HepG2 (cell line): ENCODE measurements at regions not wholly inside any gene's neighbourhood (a gene's known extent, or its start where the extent isn't known, plus 50 kb on each side); places are given as distances from the start of the nearest gene placed in this dataset.

ENCODE experiments used
- ATAC-seq: fragments of 200-7000 bp; cut with Tn5 transposase; 3 replicates; pipeline ENCODE4 v1.9.1; 2020; ENCODE audit warnings: mild to moderate bottlenecking, moderate library complexity
- BruUV-seq: library from RNA; stranded (reverse); fragments of 400-500 nt; replicated peaks from 2 replicates; lab custom pipeline; 2021; lab: Mats Ljungman, UMichigan
- CTCF ChIA-PET: fragments of 300-600 bp; formaldehyde crosslinking; extraction: SDS; loops from one replicate; lab custom pipeline; 2021; ENCODE audit warnings: low total read pairs, inconsistent platforms, low intra/inter-chr PET ratio; lab: Yijun Ruan, JAX
- POLR2A ChIA-PET: fragments of 350-600 bp; sonication (Branson Sonifier 250); formaldehyde crosslinking; loops from one replicate; lab custom pipeline; 2020; ENCODE audit warnings: antibody characterized with exemption, inconsistent platforms; lab: Yijun Ruan, JAX
- DNase-seq: peaks from one replicate; pipeline ENCODE4 v3.0.0-alpha.2; 2015; ENCODE audit warnings: low spot score
- FAIRE-seq: peaks from 3 replicates; lab custom pipeline; 2011; peaks lifted over from hg19 to GRCh38; lab: Jason Lieb, UNC
- H2AFZ ChIP-seq: one replicate; pipeline ENCODE4 v1.6.1; 2011; ENCODE audit warnings: low read length, inconsistent platforms
- H3K27ac ChIP-seq: fragments of 300-600 bp; 3 replicates; pipeline ENCODE4 v1.8.0; 2011; ENCODE audit warnings: mixed run types, mild to moderate bottlenecking, mixed read lengths, low read length, inconsistent platforms; ENCODE audit not compliant: insufficient read depth; ENCODE audit errors: extremely low read length
- H3K27me3 ChIP-seq, 2 experiments: fragments of 200-600 bp in 1 of 2; 2 replicates in 1 of 2; 3 replicates in 1 of 2; pipeline versions ENCODE4 v1.6.0 to v1.8.0; 2011; ENCODE audit warnings: low read length in 2 of 2, mild to moderate bottlenecking in 2 of 2, moderate library complexity in 2 of 2, inconsistent platforms in 1 of 2; ENCODE audit not compliant: insufficient read depth in 2 of 2, control insufficient read depth in 1 of 2
- H3K36me3 ChIP-seq, 2 experiments: fragments of 200-600 bp in 1 of 2; replicated peaks in 1 of 2; 2 replicates in 1 of 2; 3 replicates in 1 of 2; pipeline versions ENCODE4 v1.5.1 to v1.8.0; 2011; ENCODE audit warnings: low read length in 2 of 2, inconsistent platforms in 1 of 2; ENCODE audit not compliant: insufficient read depth in 2 of 2, control insufficient read depth in 1 of 2
- H3K4me1 ChIP-seq: 2 replicates; pipeline ENCODE4 v1.5.1; 2012; ENCODE audit warnings: low read length, inconsistent platforms; ENCODE audit not compliant: insufficient read depth
- H3K4me2 ChIP-seq: 2 replicates; pipeline ENCODE4 v1.6.0; 2011; ENCODE audit warnings: low read depth, low read length, inconsistent platforms
- H3K4me3 ChIP-seq, 3 experiments: fragments of 200-600 bp in 1 of 3; sonication (generic), shearing (Covaris generic) in 1 of 3; replicated peaks in 1 of 3; 2 replicates each; pipeline ENCODE4 v1.5.1; 2011 to 2016; ENCODE audit warnings: low read length in 3 of 3, inconsistent platforms in 2 of 3, low read depth in 2 of 3, mild to moderate bottlenecking in 2 of 3, control low read depth in 1 of 3, mixed read lengths in 1 of 3; ENCODE audit not compliant: insufficient read depth in 1 of 3
- H3K79me2 ChIP-seq: one replicate; pipeline ENCODE4 v1.6.1; 2011; ENCODE audit warnings: low read length, inconsistent platforms; ENCODE audit not compliant: insufficient read depth
- H3K9ac ChIP-seq: 2 replicates; pipeline ENCODE4 v1.6.0; 2011; ENCODE audit warnings: mild to moderate bottlenecking, low read depth, low read length, inconsistent platforms; ENCODE audit not compliant: insufficient read depth
- H3K9me3 ChIP-seq: 2 replicates; pipeline ENCODE4 v1.5.1; 2012; ENCODE audit warnings: mild to moderate bottlenecking, low read length
- H4K20me1 ChIP-seq: 2 replicates; pipeline ENCODE4 v1.6.0; 2011; ENCODE audit warnings: inconsistent platforms, mild to moderate bottlenecking, low read length, moderate library complexity; ENCODE audit not compliant: insufficient read depth
- ARID2 ChIP-seq: sonication (generic); formaldehyde crosslinking; IDR thresholded peaks from 2 replicates; pipeline ENCODE4 v1.8.1; 2022; ENCODE audit warnings: mild to moderate bottlenecking, missing genetic modification reagents, borderline replicate concordance
- FOXA1 ChIP-seq, 2 experiments: fragments of 450-650 bp in 1 of 2; sonication (generic) in 1 of 2; formaldehyde crosslinking in 1 of 2; IDR thresholded peaks; 2 replicates each; pipeline versions ENCODE4 v1.4.0 to v1.6.1; 2016 to 2020; ENCODE audit warnings: missing genetic modification reagents in 1 of 2
- HNRNPH1 ChIP-seq: fragments of 200-400 bp; formaldehyde crosslinking; optimal IDR thresholded peaks from 2 replicates; pipeline ENCODE3; 2017; ENCODE audit warnings: mild to moderate bottlenecking, low read depth, low read length
- JUN ChIP-seq: sonication (generic); formaldehyde crosslinking; IDR thresholded peaks from 2 replicates; pipeline ENCODE4 v1.4.0; 2020; ENCODE audit warnings: mild to moderate bottlenecking, missing genetic modification reagents
- KLF13 ChIP-seq: sonication (generic); formaldehyde crosslinking; IDR thresholded peaks from 2 replicates; pipeline ENCODE4 v1.4.0; 2020; ENCODE audit warnings: mild to moderate bottlenecking, missing genetic modification reagents
- MED1 ChIP-seq: sonication (generic); formaldehyde crosslinking; IDR thresholded peaks from 2 replicates; pipeline ENCODE4 v1.4.0; 2020; ENCODE audit warnings: missing genetic modification reagents
- MXD3 ChIP-seq: IDR thresholded peaks from 2 replicates; pipeline ENCODE4 v1.6.1; 2016; ENCODE audit warnings: mild to moderate bottlenecking, missing biosample characterization, missing genetic modification reagents
- NFKB2 ChIP-seq: sonication (generic); formaldehyde crosslinking; IDR thresholded peaks from 2 replicates; pipeline ENCODE4 v1.4.0; 2020; ENCODE audit warnings: missing genetic modification reagents, borderline replicate concordance
- PLSCR1 ChIP-seq: sonication (generic); formaldehyde crosslinking; IDR thresholded peaks from 2 replicates; pipeline ENCODE4 v1.5.0; 2020; ENCODE audit warnings: missing genetic modification reagents, mild to moderate bottlenecking, borderline replicate concordance
- REL ChIP-seq: sonication (generic); formaldehyde crosslinking; conservative IDR thresholded peaks from 2 replicates; pipeline ENCODE4 v1.8.0; 2022; ENCODE audit warnings: mild to moderate bottlenecking, missing genetic modification reagents, moderate library complexity
- SCMH1 ChIP-seq: sonication (generic); formaldehyde crosslinking; IDR thresholded peaks from 2 replicates; pipeline ENCODE4 v1.9.0; 2021; ENCODE audit warnings: missing genetic modification reagents, mild to moderate bottlenecking, borderline replicate concordance
- SNAI1 ChIP-seq: sonication (generic); formaldehyde crosslinking; IDR thresholded peaks from 2 replicates; pipeline ENCODE4 v1.5.0; 2020; ENCODE audit warnings: mild to moderate bottlenecking, missing genetic modification reagents, borderline replicate concordance
- SRF ChIP-seq: IDR thresholded peaks from 2 replicates; pipeline ENCODE4 v1.6.1; 2011; ENCODE audit warnings: mild to moderate bottlenecking, low read depth, low read length, moderate library complexity
- SUZ12 ChIP-seq: fragments of 150-350 bp; IDR thresholded peaks from 2 replicates; pipeline ENCODE4 v1.6.1; 2014; ENCODE audit warnings: low read depth, low read length
- ZNF503 ChIP-seq: sonication (generic); formaldehyde crosslinking; IDR thresholded peaks from 2 replicates; pipeline ENCODE4 v1.4.0; 2020; ENCODE audit warnings: missing genetic modification reagents
- ZNF512B ChIP-seq: sonication (generic); formaldehyde crosslinking; IDR thresholded peaks from 2 replicates; pipeline ENCODE4 v1.5.1; 2020; ENCODE audit warnings: missing genetic modification reagents, mild to moderate bottlenecking, borderline replicate concordance
- ZNF513 ChIP-seq: sonication (generic); formaldehyde crosslinking; conservative IDR thresholded peaks from 2 replicates; pipeline ENCODE4 v1.5.0; 2020; ENCODE audit warnings: missing genetic modification reagents
- ZNF776 ChIP-seq: sonication (generic); formaldehyde crosslinking; IDR thresholded peaks from 2 replicates; pipeline ENCODE4 v1.4.0; 2020; ENCODE audit warnings: mild to moderate bottlenecking, missing genetic modification reagents
- ZNF839 ChIP-seq: sonication (generic); formaldehyde crosslinking; IDR thresholded peaks from 2 replicates; pipeline ENCODE4 v1.4.0; 2020; ENCODE audit warnings: missing genetic modification reagents, mild to moderate bottlenecking, borderline replicate concordance
- WGBS: methylation state at CpG from one replicate; pipeline ENCODE4 v1.1.6; 2017; ENCODE audit warnings: low lambda C conversion rate; 5-methylcytosine and 5-hydroxymethylcytosine counted together
- in situ Hi-C: cut with HindIII; loops from 2 replicates; pipeline ENCODE4 v1.10.0; 2017; ENCODE audit warnings: low pct_unique_long_range_greater_than_20kb; ENCODE audit not compliant: extremely low pct_ligation_motif_present
- intact Hi-C: fragments of 100-400 bp; cut with micrococcal nuclease; formaldehyde crosslinking; loops from one replicate; pipeline ENCODE4 v1.10.0; 2022; ENCODE audit not compliant: unreplicated experiment

GRCh38 chr2:196538189-196538588, 101.3 kb upstream of the CCDC150 start:
- in situ Hi-C loops: no loop called here
- H3K4me3 ChIP-seq: no peak overlapping the region
- H3K4me1 ChIP-seq: no peaks in the 10 kb centered on the region
- FAIRE-seq (no peak), ATAC-seq (no peak), DNase-seq (no peak)
- intact Hi-C loops: no loop called here
- H3K79me2 ChIP-seq: no peaks in the 10 kb centered on the region
- peaks cover 0 to 21% of the 10 kb centered on the region in 2 experiments; a peak in 3 of 5 replicates for H3K27me3 ChIP-seq
- no peak overlapping the region for H3K9ac ChIP-seq
- ChIA-PET CTCF (no interaction called here), POLR2A (no interaction called here)
- H3K4me2 ChIP-seq: no peak overlapping the region
- no peak overlapping the region for H2AFZ ChIP-seq
- WGBS: 29% methylated on average over 4 of the region's 4 CpGs
- H4K20me1 ChIP-seq: no peaks in the 10 kb centered on the region
- no TSS peak for BruUV-seq
- no peaks in the 10 kb centered on the region for H3K9me3 ChIP-seq
- no peak overlapping the region for H3K27ac ChIP-seq
- H3K36me3 ChIP-seq: no peaks in the 10 kb centered on the region
- no peak for TF ChIP-seq HNRNPH1
- TF ChIP-seq ZNF512B (CRISPR knock-in tag): no peak
- no peak for TF ChIP-seq MXD3
- TF ChIP-seq ZNF839 (CRISPR knock-in tag): no peak
- no peak for TF ChIP-seq ZNF776 (CRISPR knock-in tag)
- no peak for TF ChIP-seq ARID2
- no peak for TF ChIP-seq SRF
- no peak for TF ChIP-seq JUN (CRISPR knock-in tag)
- TF ChIP-seq REL (CRISPR knock-in tag): no peak
- TF ChIP-seq MED1 (CRISPR knock-in tag): no peak
- TF ChIP-seq SUZ12: no peak
- TF ChIP-seq NFKB2 (CRISPR knock-in tag): no peak
- TF ChIP-seq KLF13: no peak
- TF ChIP-seq PLSCR1 (CRISPR knock-in tag): no peak
- TF ChIP-seq ZNF503 (CRISPR knock-in tag): no peak
- no peak for TF ChIP-seq SCMH1 (CRISPR knock-in tag)
- TF ChIP-seq FOXA1 (IDR thresholded peaks at IDR 0.05): no peak
- no peak for TF ChIP-seq FOXA1 (CRISPR knock-in tag; IDR thresholded peaks at IDR 0.05)
- TF ChIP-seq ZNF513 (CRISPR knock-in tag): no peak
- no peak for TF ChIP-seq SNAI1 (CRISPR knock-in tag)
